Stimulated activated memory B cell treated with anti-CD40 and anti-IgM and Interleukin-4, amounts not matched to agents 10 μg/mL and 1 μg/mL and 100 μg/mL, for 72 hours (primary cell): ENCODE measurements at regions not wholly inside any gene's neighbourhood (a gene's known extent, or its start where the extent isn't known, plus 50 kb on each side); places are given as distances from the start of the nearest gene placed in this dataset.

Experiments
- ATAC-seq: fragments of 150-1000 bp; cut with Tn5 transposase; 2 replicates; pipeline ENCODE4 v1.10.0; 2021
- H3K27ac Mint-ChIP-seq: one replicate; pipeline ENCODE4 v1.8.0; 2022; ENCODE audit warnings: mild to moderate bottlenecking, mixed read lengths
- H3K27me3 Mint-ChIP-seq: one replicate; pipeline ENCODE4 v1.8.0; 2022; ENCODE audit warnings: mixed read lengths
- H3K36me3 Mint-ChIP-seq: one replicate; pipeline ENCODE4 v1.8.0; 2022; ENCODE audit warnings: mixed read lengths
- H3K4me1 Mint-ChIP-seq: one replicate; pipeline ENCODE4 v1.8.0; 2022; ENCODE audit warnings: mixed read lengths
- H3K4me3 Mint-ChIP-seq: one replicate; pipeline ENCODE4 v1.8.0; 2022; ENCODE audit warnings: mild to moderate bottlenecking, moderate library complexity, mixed read lengths
- H3K9me3 Mint-ChIP-seq: one replicate; pipeline ENCODE4 v1.8.0; 2022; ENCODE audit warnings: mixed read lengths

DNA sequence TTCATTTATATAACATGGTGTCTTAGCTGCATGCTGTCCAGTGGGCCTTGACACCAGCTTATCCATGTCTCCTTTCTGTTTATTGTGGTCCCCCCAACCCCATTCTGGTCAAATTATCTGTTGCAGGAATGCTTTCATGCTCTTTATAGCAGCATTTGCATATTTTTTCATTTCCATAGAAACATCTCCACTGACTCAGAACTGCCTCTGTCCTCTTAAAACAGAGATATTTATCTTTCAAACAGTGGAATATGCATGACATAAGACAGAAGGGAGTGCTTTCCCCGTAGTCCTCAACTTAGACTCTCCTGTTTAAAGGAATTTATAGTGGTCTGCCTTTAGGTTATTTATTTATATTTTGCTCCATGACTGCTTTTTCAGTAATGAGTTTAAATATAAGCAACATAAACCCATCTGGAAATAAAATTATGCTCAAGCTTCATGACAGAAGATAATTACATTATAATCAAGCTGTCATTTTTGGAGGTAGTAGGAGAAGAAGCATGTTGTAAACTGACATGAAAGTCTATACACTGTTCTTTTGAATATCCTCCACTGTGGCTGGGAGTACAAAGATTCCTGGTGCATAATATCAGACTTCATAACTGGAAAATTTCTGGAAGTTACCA lies 179.5 kb upstream of the CD96 start:
- no peak overlapping the region for H3K4me3 Mint-ChIP-seq
- H3K9me3 Mint-ChIP-seq: no peaks in the 10 kb centered on the region
- H3K4me1 Mint-ChIP-seq: no peaks in the 10 kb centered on the region
- H3K36me3 Mint-ChIP-seq: no peaks in the 10 kb centered on the region
- no peak overlapping the region for H3K27ac Mint-ChIP-seq
- ATAC-seq: no peak
- no peaks in the 10 kb centered on the region for H3K27me3 Mint-ChIP-seq

DNA sequence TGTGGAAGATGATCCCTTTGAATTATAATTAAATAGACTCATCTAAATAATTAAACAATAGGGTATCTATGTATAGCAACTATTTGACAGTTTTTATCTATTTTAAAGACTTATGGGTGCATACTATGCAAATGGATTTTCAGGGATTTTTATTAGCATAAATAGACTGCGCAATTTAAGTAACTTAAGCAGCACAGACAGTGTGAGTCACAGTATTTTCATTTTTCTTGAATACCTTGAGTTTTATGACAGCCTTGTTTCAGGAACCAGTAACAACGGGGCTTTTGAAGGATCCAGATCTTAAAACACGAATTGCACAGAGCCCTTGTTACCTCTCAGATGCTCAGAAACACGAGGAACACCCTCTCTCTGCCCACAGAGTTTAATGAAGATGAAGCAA lies 175.5 kb upstream of the CD96 start:
- no peaks in the 10 kb centered on the region for H3K36me3 Mint-ChIP-seq

DNA sequence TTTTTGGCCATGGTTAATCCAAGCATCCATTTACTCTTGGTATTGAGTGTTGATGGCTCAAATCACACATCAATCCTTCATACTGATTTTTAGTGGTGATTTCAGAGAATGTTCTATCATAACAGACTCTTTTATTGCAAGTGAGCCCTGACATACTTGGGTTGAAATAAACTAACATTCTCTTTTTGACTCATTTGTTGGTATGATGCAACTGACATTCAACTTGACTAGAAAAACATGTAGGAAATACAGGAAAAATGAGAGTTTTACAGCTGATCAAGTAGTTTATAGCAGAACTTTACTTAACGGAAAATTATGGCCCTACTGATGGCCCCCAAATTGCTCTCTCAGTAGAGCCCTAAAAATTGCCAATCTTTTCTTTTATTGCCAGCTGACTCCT lies 173.9 kb upstream of the CD96 start:
- Mint-ChIP-seq H3K4me1 (no peaks in the 10 kb centered on the region), H3K4me3 (no peak overlapping the region), H3K27me3 (peaks cover 7% of the 10 kb centered on the region), H3K9me3 (peaks cover 9% of the 10 kb centered on the region), H3K27ac (no peak overlapping the region), H3K36me3 (no peaks in the 10 kb centered on the region)
- ATAC-seq: no peak

More for the DNA sequence above, 175.5 kb upstream of the CD96 start:
- Mint-ChIP-seq H3K27me3 (no peaks in the 10 kb centered on the region), H3K4me1 (no peaks in the 10 kb centered on the region), H3K27ac (no peak overlapping the region), H3K4me3 (no peak overlapping the region), H3K9me3 (peaks cover 6% of the 10 kb centered on the region)
- no peak for ATAC-seq

DNA sequence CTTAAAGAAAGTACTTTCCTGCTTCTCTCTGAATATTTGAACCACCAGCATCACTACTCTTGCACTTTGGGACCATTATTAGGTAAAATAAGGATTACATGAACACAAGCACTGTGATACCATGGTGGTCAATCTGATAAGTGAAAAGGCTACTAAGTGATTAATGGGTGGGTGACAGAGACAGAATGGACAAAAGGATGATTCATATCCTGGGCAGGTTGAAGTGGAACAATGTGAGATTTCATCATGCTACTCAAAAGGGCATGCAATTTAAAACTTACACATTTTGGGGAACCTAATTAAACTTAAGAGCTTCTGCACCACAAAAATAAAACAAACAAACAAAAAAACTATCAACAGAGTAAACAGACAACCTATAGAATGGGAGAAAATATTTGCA lies 172.0 kb upstream of the CD96 start:
- no peak for ATAC-seq
- Mint-ChIP-seq H3K27ac (no peak overlapping the region), H3K9me3 (peaks cover 9% of the 10 kb centered on the region)

DNA sequence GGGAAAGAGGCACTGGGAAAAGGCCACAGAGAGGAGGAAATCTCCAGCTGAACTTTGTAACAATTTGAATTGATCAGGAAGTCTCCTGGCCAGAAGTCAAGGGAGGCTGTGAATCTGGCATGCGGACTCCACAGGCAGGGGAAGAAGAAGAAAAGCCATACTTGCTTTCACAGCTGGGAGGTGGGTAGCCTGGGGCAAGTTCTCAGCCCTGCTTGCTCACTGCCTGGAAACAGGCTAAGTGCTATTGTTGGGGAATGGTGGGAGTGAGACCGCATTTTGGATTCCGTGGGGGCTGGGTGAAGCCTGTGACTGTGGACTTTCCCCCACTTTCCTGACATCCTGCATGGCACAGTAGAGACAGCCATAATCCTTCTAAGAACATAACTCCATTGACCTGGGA lies 168.8 kb upstream of the CD96 start:
- Mint-ChIP-seq H3K27ac (no peak overlapping the region), H3K9me3 (peaks cover 16% of the 10 kb centered on the region), H3K4me3 (no peak overlapping the region), H3K4me1 (no peaks in the 10 kb centered on the region), H3K27me3 (peaks cover 8% of the 10 kb centered on the region), H3K36me3 (no peaks in the 10 kb centered on the region)
- no peak for ATAC-seq

More for the DNA sequence above, 172.0 kb upstream of the CD96 start:
- Mint-ChIP-seq H3K36me3 (no peaks in the 10 kb centered on the region), H3K4me1 (no peaks in the 10 kb centered on the region), H3K27me3 (peaks cover 8% of the 10 kb centered on the region), H3K4me3 (no peak overlapping the region)

DNA sequence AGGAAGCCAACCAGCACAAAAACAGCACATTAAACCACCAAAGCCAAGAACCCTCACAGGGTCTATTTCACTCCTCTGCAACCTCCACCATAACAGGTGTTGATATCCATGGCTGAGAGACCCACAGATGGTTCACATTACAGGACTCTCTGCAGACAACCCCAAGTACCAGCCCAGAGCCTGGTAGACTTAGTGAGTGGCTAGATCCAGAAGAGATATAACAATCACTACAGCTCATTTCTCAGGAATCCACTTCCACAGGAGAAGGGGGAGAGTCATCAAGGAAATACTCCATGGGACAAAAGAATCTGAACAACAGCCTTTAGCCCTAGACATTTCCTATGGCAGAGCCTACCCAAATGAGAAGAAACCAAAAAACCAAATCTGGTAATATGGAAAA lies 168.1 kb upstream of the CD96 start:
- Mint-ChIP-seq H3K36me3 (no peaks in the 10 kb centered on the region), H3K27me3 (peaks cover 8% of the 10 kb centered on the region), H3K4me1 (no peaks in the 10 kb centered on the region), H3K27ac (no peak overlapping the region), H3K4me3 (no peak overlapping the region), H3K9me3 (peaks cover 16% of the 10 kb centered on the region)
- ATAC-seq: no peak

DNA sequence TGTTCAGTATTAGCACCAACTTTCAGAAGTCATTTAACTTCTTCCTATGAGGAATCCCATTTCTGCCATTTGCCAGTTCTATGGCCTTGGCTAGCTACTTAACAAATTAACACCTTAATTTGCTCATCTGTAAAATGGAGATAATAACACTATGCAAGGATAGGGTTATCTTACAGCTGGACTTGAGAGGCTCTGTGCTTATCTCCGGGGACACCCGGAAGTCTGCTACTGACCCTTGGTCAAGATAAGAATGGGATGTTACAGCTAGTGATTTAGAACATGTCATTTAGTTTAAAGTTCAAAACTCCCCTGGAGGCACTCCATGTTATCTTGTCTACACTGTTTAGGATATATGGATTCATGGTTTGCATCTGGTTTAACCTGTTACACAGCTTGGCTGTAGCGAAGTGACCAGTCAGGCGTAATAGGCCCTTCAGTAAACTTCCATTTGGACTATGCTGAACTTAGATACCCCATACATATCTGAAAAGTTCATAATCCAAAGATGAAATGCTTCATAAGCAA lies 156.0 kb upstream of the CD96 start:
- Mint-ChIP-seq H3K36me3 (no peaks in the 10 kb centered on the region), H3K4me3 (no peak overlapping the region), H3K27me3 (no peaks in the 10 kb centered on the region), H3K27ac (no peak overlapping the region), H3K9me3 (peaks cover 25% of the 10 kb centered on the region), H3K4me1 (no peaks in the 10 kb centered on the region)
- no peak for ATAC-seq

DNA sequence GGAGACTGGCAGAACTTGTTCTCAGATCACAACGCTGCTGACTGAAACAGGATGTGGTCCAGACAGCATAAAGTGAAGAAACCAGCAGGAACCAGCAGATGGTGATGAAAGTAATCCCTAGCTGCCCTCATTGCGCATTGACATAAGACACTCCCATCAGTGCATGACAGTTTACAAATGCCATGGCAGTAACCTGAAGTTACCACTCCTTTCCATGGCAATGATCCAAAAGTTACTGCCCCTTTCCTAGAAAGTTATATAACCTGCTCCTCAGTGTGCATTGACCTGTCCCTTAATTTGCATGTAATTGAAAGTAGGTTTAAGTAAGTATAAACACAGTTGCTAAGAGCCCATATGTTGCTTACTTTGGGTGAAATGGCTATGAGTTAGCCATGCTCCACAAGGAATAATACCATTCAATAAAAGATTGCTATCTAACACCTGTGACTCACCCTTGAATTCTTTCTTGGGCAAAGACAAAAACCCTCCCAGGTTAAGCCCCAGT lies 149.1 kb upstream of the CD96 start:
- no peaks in the 10 kb centered on the region for H3K36me3 Mint-ChIP-seq
- no peak for ATAC-seq
- H3K27me3 Mint-ChIP-seq: no peaks in the 10 kb centered on the region
- H3K9me3 Mint-ChIP-seq: peaks cover 15% of the 10 kb centered on the region
- no peak overlapping the region for H3K27ac Mint-ChIP-seq
- H3K4me1 Mint-ChIP-seq: peaks cover 10% of the 10 kb centered on the region
- H3K4me3 Mint-ChIP-seq: no peak overlapping the region

DNA sequence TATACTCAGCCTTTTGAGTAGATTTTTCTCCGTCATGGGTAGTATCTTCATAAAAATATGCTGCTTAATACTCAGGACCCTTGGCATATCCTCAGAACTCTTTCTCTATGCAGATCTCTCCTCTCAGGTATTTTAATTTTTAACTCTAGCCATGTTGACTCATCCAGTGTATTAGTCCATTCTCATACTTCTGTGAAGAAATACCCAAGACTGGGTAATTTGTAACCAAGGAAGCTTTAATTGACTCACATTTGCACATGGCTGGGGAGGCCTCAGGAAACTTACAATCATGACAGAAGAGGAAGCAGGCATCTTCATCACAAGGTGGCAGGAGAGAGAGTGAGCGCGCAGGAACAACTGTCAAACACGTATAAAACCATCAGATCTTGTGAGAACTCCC lies 129.3 kb upstream of the CD96 start:
- Mint-ChIP-seq H3K27me3 (peaks cover 11% of the 10 kb centered on the region), H3K4me3 (no peak overlapping the region), H3K9me3 (peaks cover 5% of the 10 kb centered on the region), H3K36me3 (no peaks in the 10 kb centered on the region), H3K27ac (no peak overlapping the region), H3K4me1 (no peaks in the 10 kb centered on the region)
- no peak for ATAC-seq

DNA sequence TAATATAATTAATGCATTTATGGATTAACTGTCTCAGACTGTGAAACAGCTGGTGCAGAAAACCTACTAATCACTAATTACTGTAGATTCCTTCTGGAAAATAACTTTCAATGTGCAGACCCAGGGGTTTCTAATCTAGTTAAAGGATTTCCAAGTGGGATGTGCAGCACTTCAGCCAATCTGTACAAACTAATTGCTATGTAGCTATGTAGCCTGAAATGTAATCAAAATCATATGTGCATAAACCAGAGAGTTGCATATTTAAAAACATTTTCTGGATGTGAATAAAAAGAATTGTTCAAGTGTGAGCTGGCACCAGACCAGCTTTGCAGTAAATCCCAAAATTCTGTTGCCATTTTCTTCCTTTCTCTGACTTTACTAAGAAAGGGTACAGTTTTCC lies 127.5 kb upstream of the CD96 start:
- Mint-ChIP-seq H3K27me3 (peaks cover 2% of the 10 kb centered on the region), H3K9me3 (peaks cover 2% of the 10 kb centered on the region), H3K27ac (no peak overlapping the region), H3K36me3 (no peaks in the 10 kb centered on the region), H3K4me1 (peaks cover 6% of the 10 kb centered on the region), H3K4me3 (no peak overlapping the region)
- no peak for ATAC-seq

DNA sequence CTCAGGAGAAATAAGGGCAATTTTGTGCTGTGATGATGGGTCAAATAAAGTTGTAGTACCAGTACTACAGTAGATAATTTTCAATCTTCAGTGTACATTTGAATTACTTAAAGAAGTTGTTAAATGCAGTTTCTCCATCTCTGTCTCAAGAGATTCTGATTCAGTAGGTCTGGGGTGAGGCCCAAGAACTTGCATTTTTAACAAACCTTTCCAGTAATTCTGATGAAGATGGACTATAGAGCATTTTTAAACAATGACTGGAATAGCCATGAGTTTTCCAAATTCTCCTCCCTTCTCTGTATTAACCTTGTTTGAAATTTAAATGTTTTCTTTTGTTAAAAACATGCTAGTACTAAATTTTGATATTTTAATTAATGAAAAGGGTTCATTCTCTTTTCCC lies 127.0 kb upstream of the CD96 start:
- H3K4me3 Mint-ChIP-seq: no peak overlapping the region
- no peak overlapping the region for H3K27ac Mint-ChIP-seq
- no peak for ATAC-seq
- no peaks in the 10 kb centered on the region for H3K27me3 Mint-ChIP-seq
- H3K36me3 Mint-ChIP-seq: no peaks in the 10 kb centered on the region
- peaks cover 6% of the 10 kb centered on the region for H3K4me1 Mint-ChIP-seq
- no peaks in the 10 kb centered on the region for H3K9me3 Mint-ChIP-seq

DNA sequence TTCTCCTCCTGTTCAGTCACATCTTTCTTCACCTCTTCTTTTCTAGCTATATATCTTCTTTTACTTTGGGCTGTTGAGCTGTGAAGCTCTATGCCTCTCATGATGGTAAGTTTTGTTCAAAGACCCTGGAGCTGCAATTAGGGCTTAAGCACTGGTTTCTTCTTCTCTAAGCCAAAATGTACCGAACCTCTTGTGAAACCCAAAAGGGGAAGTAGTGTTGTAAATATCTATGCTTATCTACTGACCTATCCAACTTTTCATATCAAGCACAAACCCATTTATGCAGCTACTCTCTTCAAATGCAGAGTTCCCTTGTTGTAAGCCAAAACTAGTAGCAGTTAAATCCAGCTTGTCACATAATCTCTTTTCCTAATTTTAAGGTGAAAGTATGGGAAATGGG lies 123.6 kb upstream of the CD96 start:
- no peaks in the 10 kb centered on the region for H3K9me3 Mint-ChIP-seq
- no peak overlapping the region for H3K4me3 Mint-ChIP-seq
- no peak overlapping the region for H3K27ac Mint-ChIP-seq
- ATAC-seq: no peak
- H3K27me3 Mint-ChIP-seq: peaks cover 11% of the 10 kb centered on the region
- peaks cover 6% of the 10 kb centered on the region for H3K4me1 Mint-ChIP-seq
- H3K36me3 Mint-ChIP-seq: no peaks in the 10 kb centered on the region

DNA sequence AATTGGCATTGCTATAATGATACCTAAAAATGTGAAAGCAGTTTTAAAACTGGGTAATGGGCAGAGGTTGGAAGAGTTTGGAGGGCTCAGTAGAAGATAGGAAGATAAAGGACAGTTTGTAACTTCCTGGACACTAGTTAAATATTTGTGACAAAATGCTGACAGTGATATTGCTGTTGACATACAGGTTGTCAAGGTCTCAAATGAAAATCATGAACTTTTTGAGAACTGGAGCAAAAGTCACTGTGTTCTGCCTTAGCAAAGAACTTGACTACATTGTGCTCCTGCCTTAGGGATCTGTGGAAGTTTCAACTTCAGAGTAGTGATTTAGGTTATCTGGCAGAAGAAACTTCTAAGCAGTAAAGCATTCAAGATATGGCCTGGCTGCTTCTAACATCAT lies 113.7 kb upstream of the CD96 start:
- no peaks in the 10 kb centered on the region for H3K36me3 Mint-ChIP-seq
- H3K4me3 Mint-ChIP-seq: no peak overlapping the region
- H3K4me1 Mint-ChIP-seq: no peaks in the 10 kb centered on the region
- no peak overlapping the region for H3K27ac Mint-ChIP-seq
- no peak for ATAC-seq
- peaks cover 13% of the 10 kb centered on the region for H3K9me3 Mint-ChIP-seq
- peaks cover 11% of the 10 kb centered on the region for H3K27me3 Mint-ChIP-seq

DNA sequence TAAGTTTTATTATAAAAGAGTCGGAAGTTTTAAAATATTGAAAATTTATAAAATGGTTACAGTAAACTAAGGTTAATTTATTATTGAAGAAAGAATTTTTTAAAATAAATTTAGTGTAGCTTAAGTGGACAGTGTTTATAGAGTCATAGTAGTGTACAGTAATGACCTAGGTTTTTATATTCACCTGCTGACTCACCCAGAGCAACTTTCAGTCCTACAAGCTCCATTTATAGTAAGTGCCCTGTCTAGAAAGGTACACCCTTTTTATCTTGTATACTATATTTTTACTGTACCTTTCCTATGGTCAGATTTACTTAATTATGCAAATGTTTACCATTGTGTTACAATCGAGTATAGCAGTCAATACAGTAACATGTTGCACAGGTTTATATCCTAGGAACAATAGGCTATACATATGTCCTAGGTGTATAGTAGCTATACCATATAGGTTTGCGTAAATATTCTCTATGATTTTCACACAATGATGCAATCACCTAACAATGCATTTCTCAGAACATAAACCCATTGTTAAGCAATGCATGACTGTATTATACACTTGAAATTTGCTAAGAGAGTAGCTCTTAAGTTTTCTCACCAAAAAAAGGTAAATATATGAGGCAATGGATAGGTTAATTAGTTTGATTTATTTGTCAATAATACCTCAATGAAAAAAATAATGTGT lies 106.9 kb upstream of the CD96 start:
- H3K27ac Mint-ChIP-seq: no peak overlapping the region
- peaks cover under 1% of the 10 kb centered on the region for H3K9me3 Mint-ChIP-seq
- no peak for ATAC-seq
- H3K27me3 Mint-ChIP-seq: no peaks in the 10 kb centered on the region
- no peak overlapping the region for H3K4me3 Mint-ChIP-seq
- no peaks in the 10 kb centered on the region for H3K36me3 Mint-ChIP-seq
- H3K4me1 Mint-ChIP-seq: no peaks in the 10 kb centered on the region

DNA sequence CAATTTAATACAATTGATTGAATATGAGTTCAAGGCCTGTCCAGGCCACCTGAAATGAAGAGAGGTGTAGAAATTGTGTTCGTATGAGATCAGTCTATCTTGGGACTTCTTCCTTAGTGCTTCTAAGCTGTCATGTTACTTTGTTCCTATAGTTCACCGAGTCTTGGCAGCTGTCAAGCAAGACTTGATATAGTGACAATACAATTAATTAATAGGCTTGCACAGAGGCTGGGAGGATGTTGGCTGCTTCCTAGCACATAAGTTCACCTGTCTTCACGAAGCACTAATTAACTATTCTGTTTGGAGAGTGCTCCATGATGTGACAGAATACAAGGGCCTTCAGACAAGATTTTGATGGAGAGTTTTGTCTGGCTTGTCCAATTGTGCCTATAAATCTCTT lies 103.7 kb upstream of the CD96 start:
- ATAC-seq: no peak
- H3K27me3 Mint-ChIP-seq: no peaks in the 10 kb centered on the region

DNA sequence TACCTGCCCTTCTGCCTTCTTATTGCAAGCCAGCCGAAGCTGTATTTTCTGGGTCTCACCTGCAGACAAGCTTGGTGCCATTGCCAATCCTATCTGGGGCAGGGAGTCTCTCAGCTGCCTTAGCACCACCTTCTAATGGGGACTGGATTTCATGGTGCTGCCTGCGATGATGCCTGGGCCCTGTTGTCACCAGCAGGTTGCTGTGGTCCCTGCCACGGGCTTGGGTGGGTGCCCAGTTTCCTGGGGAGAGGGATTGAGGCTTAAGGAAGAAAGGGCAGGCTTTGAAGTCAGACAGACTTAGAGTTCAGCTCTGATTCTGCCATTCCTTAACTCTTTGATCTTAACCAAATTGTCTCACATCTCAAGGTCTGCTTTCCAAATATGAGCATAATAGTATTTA lies 87.4 kb upstream of the CD96 start:
- Mint-ChIP-seq H3K9me3 (no peaks in the 10 kb centered on the region), H3K27ac (no peak overlapping the region), H3K27me3 (peaks cover 4% of the 10 kb centered on the region), H3K36me3 (no peaks in the 10 kb centered on the region), H3K4me1 (no peaks in the 10 kb centered on the region), H3K4me3 (no peak overlapping the region)
- no peak for ATAC-seq

More for the DNA sequence above, 103.7 kb upstream of the CD96 start:
- no peak overlapping the region for H3K4me3 Mint-ChIP-seq
- H3K27ac Mint-ChIP-seq: no peak overlapping the region
- no peaks in the 10 kb centered on the region for H3K4me1 Mint-ChIP-seq
- peaks cover 7% of the 10 kb centered on the region for H3K9me3 Mint-ChIP-seq
- no peaks in the 10 kb centered on the region for H3K36me3 Mint-ChIP-seq
